Hepatic stellate cell (primary cell): ENCODE measurements at regions not wholly inside any gene's neighbourhood (a gene's known extent, or its start where the extent isn't known, plus 50 kb on each side); places are given as distances from the start of the nearest gene placed in this dataset.

Experiments used
- DNase-seq: peaks from one replicate; pipeline ENCODE4 v3.0.0; 2011; ENCODE audit warnings: low spot score

DNA sequence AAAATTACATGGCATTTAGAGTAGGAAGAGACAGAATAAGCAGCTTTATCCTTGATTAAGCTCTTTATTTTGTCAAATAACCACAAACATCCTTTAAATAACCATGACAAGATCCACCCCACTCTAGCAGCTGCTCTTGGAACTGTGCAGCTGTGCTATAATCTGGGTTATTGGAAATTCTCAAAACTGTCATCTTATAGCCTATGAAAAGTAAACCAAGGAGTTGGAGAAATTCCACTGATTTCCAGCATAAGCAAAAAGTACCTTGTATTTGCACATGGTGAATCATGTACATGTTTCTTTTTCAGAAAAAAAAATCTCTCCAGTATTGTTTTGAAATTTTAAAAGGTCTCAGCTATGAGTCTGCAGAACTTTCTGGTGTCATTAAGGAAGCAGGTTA lies 88.8 kb upstream of the ABI3BP start:
- no peak for DNase-seq

DNA sequence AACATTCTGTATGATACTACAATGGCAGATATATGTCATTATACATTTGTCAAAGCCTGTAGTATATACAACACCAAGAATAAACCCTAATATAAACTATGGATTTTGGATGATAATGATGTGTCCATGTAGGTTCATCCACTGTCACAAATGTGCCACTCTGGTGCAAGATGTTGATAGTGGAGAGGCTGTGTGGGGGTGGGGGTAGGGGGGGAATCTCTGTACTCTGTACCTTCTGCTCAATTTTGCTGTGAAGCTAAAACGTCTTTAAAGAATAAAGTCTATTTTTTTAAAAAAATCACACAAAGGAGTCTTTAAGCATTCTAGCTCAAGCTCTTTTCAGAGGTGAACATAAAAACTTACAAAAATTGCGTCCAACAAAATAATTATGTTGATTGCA lies 88.2 kb upstream of the ABI3BP start:
- no peak for DNase-seq

GRCh38 chr3:101077361-101078011 lies 84.3 kb upstream of the ABI3BP start:
- no peak for DNase-seq

GRCh38 chr3:101074518-101074917 lies 81.3 kb upstream of the ABI3BP start:
- no peak for DNase-seq

- DNase-seq = peak; percentile 19
Observed at GRCh38 chr3:101072300-101072699, 79.1 kb upstream of the ABI3BP start.

DNA sequence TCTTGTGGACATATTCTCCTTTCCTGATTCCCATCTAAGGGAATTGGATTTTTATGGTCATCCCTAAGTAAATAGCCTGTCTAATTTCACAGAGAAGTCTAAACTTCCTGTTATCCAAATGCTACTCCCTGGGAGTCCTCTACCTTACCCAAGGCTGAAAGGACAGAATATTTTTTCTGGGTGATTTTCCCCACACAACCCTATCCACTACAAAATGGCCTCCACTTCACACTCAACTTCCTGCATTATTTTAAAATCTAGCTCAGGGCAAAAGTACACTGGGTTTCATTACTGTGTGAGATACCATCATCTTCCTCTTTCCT lies 77.5 kb upstream of the ABI3BP start:
- no peak for DNase-seq

DNA sequence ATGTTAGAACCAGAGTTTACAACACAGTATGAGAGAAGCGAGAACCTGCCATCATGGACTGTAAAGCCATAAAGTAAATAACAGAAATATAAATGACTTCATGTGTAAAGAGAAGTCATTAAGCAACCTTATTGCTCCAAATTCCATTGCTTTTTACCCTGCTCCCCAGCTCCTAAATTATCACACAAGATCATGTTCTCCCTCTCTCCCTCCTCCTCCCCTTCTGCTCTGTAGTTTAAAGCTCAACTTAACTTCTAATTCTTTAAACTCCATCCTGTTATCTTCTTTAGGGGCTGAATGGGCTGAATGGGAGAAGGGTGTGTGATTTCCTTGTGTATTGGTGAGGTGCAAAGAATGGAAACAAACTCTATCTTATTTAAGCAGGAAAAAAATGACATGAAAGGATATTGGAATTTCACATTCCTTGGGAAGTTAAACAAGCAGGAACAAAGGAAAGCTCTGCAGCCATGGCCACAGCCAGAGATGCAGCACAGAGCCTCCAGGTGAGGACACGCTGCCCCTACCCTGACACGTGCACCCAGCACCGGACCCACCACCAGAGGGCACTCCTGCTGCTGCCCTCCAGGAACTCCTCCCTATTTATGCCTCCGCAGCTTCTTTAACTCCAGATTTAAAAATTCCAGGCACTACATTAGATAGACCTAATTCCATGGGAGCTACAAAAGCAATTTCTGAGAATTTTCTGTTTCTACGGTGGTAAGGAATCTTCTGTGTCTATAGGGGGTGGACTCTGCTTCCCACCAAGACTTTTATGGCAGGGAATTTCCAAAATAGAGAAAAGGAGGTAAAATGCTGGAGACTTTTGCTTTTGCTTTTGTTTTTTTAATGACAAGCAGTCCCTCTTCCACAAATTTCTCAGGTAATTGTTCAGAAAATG lies 76.9 kb upstream of the ABI3BP start:
- DNase-seq = no peak

- no peak for DNase-seq
Observed at GRCh38 chr3:101068876-101069606, 75.8 kb upstream of the ABI3BP start.

- no peak for DNase-seq
Observed at GRCh38 chr3:101066711-101067129, 73.5 kb upstream of the ABI3BP start.

- peak; percentile 32 for DNase-seq
Observed at GRCh38 chr3:101065962-101066361, 72.7 kb upstream of the ABI3BP start.

- no peak for DNase-seq
Observed at GRCh38 chr3:101063401-101063800, 70.2 kb upstream of the ABI3BP start.

DNA sequence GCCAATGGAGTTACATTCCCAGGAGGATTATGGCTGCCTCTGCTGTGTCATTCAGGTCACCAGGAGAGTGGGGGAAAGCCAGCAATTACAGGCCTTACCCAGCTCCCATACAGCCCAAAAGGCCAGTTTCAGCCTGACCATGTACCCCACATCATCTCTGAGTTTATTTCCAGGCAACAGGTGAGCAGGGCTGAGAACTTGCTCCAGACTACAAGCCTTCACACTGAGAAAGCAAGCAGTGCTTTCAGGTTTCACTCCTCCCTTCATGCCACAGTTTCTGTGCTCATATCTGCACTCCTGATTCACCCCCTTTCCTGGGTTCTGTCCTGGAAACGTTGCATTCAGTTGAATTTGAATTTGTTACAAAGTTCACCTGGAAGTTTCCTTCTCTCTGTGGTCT lies 68.1 kb upstream of the ABI3BP start:
- DNase-seq = no peak

DNA sequence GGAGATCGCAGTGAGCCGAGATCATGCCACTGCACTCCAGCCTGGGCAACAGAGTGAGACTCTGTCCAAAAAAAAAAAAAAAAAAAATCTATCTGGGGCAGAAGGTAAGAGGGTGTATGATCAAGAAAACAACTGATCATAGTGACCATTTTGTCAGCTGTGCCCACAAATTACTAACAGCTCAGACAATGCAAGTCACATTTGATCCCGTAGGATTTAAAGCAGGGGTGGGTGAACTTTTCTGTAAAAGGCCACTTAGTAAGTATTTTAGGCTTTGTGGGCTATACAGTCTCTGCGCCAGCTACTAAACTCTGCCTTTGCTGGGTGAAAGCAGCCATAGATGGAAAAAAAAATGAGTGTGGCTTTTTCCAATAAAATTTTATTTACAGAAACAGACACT lies 57.6 kb upstream of the ABI3BP start:
- no peak for DNase-seq

DNA sequence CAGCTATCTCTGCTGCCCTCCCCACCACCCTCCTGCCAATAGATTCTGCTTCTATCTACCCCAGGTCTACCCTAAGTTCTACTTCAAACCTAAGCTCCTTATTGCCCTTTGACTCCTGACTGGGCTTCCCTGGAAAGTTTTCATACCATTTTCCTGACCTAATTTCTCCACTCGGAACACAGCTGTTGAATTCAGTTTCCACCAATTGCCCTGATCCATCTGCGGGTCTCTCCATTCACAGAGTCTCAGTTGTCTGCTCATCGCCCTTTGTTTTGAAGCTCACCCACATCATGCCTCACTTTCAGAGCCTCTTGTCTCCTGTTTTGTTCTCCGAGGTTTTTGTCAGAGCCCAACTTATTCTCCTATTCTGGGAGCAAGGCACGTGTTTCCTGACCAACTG lies 56.8 kb upstream of the ABI3BP start:
- no peak for DNase-seq

DNA sequence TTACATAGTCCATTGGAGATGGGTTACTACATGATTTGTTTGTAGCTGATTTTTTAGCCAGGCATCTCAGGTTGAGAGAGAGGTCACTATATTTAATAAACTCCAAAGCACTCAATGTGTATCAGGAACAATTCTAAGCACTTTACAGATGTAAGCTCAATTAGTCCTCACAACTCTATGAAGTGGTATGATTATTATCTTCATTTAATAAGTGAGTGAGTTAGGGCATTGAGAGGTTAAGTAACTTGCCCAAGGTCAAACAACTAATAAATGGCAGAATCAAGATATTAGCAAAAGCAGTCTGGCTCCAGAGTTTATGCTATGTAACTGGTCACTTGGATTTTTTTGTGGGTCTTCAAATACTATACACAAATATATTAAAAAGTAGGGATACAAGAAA lies 56.3 kb upstream of the ABI3BP start:
- DNase-seq = no peak

DNA sequence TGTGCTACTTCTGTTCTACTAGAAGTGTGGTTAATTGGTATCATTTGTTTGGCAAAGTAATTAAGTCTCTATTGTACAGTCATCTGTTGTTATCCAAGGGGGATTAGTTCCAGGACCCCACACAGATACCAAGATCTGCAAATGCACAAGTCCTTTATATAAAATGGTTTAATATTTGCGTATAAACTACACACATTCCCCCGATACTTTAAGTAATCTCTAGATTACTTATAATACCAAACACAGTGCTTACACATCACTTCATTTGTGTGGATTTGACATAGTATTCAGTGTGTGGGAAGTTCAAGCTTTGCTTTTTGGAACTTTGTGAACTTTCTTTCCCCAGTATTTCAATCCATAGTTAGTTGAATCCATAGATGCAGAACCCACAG lies 50.5 kb upstream of the ABI3BP start:
- no peak for DNase-seq

DNA sequence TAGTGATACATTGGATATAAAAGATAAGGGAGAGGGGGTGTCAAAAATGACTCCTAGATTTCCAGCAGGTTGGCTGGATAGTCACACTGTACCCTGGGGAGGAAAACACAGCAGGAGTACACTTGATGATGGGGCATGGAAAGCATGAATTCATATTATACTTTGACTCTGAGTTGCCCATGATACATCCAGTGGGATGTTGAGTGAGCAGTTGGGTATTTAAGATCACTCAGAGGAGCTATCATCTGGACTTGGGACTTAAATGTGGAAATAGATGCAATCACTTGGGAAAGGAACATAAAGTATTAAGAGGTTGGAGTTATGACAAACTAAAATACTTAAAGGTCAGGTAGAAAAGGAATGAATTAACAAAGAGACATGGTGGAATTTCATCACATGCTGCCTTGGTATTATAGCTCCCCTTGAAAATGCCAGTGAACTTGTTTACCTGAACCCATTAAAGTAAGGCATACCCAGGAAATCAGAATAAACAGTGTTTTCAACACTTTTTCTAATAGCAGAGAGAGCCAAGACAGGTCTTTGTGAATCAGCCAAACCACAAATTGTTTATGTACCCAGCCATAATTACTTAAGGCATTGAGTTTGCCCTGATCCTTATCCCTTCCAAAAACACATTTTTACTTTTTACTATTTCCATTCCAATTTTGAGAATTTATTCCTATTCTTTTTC lies 49.9 kb upstream of the ABI3BP start:
- DNase-seq = no peak
